NCI-H2107 (cell line): ENCODE measurements at regions not wholly inside any gene's neighbourhood (a gene's known extent, or its start where the extent isn't known, plus 50 kb on each side); places are given as distances from the start of the nearest gene placed in this dataset.
"Not testable (repeated sequence)": the region's sequence is repeated elsewhere in the genome, so short reads cannot be mapped to it uniquely, and the experiment has no call there.

ENCODE experiments used
- DNase-seq: peaks from one replicate; lab custom pipeline; 2025; lab: John Stamatoyannopoulos, UW

GRCh38 chr19:29054886-29055675, 157.9 kb downstream of the UQCRFS1 start:
- DNase-seq = no peak

GRCh38 chr19:29048873-29049272, 164.1 kb downstream of the UQCRFS1 start:
- DNase-seq = no peak

DNA sequence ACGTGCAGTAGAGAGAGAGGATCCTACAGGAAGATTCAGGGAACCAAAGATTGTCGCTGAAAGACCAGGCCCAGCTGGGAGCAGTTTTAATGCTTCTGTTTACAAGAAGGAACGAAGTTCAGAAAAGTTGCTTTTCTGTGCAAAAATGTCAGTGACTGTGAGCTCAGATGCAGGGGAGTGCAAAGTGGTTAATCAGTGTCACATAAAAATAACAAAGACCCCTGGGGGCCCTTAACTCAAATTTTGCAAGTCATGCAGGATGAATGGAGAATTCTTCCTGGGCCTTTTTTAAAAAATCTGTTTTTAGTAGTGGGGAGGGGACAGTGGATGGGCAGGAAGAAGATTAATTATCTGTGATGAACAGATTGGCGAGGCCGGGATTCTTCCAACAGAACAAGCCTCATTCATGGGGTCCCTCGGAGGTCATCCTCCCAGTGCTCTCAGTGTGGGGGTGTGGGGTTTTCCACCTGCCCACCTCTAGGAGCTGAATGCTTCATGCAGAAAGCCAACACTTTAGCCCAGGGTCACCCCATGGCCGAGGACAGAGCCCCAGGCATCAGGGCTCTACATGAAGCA, 167.2 kb downstream of the UQCRFS1 start:
- DNase-seq = no peak

DNA sequence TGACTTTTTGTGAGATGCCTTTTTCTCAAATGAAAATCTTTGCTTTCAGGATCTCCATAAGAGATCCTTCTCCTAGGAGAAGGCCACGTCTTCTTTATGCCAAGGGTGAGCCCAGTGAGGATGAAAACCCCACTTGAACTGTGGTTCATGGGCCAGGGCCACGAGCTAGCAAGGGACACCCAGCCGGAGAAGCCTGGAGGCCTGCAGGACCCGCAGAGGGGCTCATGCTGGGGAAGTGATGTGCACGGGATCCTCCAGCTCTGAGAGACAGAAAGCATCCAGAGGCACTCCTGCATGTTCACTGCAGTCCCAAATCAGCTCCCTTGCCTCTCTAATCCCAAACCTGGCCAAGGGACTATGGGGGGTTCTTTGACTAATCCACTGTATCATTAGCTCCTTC, 168.9 kb downstream of the UQCRFS1 start:
- DNase-seq = no peak

DNA sequence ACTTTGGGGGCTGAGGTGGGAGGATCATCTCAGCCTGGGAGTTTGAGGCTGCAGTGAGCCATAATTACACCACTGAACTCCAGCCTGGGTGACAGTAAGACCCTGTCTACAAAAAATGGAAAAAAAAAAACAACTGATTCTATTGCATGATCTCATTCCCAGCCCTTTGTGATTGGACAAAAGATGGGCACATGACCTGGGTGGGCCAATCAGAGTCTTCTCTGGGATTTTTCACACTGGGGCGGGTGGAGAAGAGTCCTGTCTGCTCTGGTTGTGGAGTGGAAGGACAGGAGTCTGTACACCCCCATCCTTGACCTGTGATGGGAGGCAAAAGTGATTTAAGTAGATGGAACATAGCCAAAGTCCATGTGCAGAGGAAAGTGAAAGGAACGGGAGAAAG, 170.5 kb downstream of the UQCRFS1 start:
- DNase-seq = no peak

GRCh38 chr19:29040951-29041350, 172.0 kb downstream of the UQCRFS1 start:
- DNase-seq = no peak

- DNase-seq = no peak
Observed at GRCh38 chr19:29040292-29040691, 172.7 kb downstream of the UQCRFS1 start.

- not testable (repeated sequence) for DNase-seq
Observed at GRCh38 chr19:29039036-29039435, 173.9 kb downstream of the UQCRFS1 start.

DNA sequence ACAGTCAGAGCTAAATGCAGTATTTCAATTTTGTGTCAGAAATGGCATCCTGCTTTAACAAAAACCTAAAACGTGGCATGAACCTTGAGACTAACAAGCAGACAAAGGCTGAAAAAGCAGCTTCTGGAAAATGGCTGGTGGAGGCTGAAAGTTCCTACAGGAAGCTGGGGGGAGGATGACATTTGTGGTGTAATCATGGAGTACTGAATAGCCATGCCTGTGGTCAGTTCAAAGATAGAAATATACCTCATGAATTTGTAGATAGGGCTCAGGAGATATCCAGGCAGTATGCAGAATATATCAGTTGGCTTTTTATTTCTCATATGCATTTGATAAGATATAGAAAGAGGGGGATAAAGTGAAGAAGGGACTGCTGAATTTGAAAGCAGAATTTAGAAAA, 181.7 kb downstream of the UQCRFS1 start:
- DNase-seq = no peak

DNA sequence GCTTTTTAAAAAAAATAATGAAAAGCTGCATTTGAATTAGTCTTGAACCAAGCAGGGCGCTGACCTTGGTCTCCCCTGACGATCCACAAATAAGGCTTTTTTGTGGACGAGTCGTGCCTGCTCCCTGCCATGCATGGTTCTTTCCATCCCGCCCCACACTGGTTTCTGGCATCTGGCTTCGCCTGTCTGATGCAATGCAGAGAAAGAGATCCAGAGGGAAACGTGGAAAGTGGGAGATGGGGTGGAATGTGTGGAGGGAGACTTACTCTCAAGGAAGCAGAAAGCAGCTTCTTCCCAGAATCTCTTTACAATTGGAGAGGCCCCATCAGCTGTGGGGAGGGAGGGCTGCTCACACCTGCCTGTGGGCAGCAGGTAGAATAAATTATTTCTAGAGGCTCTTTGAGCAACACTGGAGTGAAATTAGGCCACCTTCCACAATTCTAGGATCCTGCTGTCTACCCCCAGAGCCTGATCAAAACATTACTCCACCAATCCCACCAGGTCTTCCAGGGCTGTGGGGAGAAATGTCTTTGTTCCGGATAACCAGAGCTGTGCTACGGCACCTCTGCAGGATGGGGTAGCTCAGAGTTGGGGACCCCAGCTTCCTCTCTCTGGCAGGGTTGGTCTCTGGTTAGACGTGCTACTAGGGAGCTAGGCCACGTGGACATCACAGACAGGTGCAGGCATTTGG, 183.5 kb downstream of the UQCRFS1 start:
- no peak for DNase-seq

GRCh38 chr19:29022599-29022998, 190.4 kb downstream of the UQCRFS1 start:
- no peak for DNase-seq

GRCh38 chr19:29022165-29022564, 190.8 kb downstream of the UQCRFS1 start:
- no peak for DNase-seq

GRCh38 chr19:29021232-29021916, 191.6 kb downstream of the UQCRFS1 start:
- DNase-seq = no peak

DNA sequence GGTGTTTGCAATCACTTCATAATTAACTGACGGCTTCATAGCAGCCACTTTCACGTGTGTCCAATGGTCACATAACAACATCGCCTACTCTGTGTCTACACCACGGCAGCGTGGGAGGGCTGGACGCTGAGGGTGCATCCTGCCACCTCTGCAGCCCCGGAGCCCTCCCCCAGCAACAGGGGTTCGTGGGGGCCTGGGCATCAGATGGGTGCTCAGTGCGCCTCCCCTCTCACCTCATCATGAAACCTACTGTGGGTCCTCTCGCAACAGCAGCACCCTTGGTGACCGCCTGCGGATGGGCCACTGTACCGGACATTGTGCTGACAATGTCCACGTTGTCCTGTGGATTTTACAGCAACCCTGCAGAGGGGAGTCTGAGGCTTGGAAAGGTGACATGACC, 193.5 kb downstream of the UQCRFS1 start:
- no peak for DNase-seq

DNA sequence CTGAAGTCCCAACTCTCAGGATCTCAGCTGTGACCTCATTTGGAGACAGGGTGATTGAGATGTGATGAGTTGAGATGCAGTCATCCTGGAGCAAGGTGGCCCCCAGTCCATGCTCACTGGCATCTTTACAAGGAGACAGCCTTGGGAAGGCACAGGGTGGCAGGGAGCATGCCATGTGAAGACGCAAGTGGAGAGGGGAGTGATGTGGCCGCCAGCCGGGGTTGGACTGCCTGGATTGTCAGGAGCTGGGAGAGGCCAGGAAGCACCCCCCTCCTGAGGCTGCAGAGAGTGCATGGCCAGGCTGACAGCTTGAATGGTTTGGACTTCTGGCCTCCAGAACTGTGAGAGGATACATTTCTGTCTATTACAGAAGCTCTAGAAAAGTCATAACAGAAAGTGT, 194.4 kb downstream of the UQCRFS1 start:
- DNase-seq = no peak

DNA sequence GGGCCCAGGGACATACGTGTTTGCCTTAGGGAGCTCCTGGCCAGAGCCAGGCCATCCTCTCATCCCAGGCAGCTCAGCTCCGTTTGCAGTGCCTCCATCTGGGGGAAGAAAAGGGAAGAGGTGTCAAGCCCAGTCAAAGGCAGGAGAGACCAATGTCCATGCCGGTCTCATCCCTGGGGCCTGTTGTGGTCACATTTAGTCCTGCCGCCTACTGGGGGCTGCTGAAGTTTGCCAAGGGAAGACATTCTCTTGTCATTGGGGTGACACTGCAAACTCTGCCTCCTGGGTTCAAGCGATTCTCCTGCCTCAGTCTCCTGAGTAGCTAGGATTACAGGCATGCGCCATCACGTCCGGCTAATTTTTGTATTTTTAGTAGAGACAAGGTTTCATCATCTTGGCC, 195.2 kb downstream of the UQCRFS1 start:
- no peak for DNase-seq

GRCh38 chr19:29016926-29017760, 195.8 kb downstream of the UQCRFS1 start:
- DNase-seq = no peak

- no peak for DNase-seq
Observed at GRCh38 chr19:29016353-29016752, 196.6 kb downstream of the UQCRFS1 start.

GRCh38 chr19:29015569-29015968, 197.4 kb downstream of the UQCRFS1 start:
- DNase-seq = no peak

DNA sequence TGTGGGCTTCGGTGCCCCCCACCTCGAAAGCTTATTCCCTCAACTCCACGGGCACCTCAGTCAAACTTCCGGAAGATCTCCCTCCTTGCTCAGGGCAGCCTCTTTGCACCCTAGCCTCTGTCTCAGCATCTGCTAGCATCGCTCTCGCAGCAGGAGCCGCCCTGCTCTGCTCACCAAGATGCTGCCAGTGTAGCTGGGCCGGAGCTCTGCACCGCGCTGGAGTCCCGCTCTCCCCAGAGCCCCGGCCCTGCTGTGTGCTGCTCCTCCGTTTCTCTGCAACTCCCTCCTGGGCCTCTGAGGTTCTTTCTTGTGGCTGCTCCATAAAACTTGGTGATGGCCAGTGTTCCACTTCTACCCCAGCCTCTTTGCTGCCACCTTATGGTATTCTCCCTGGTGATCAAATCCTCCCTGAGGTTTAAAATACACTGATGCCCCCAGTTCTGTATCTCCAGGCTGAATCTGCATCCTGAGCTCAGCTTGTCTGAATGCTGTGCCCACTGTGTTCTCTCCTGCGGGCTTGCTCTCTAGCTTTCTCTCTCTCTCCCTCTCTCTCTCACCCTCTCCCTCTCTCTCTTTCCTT, 198.0 kb downstream of the UQCRFS1 start:
- no peak for DNase-seq

GRCh38 chr19:29013988-29014387, 199.0 kb downstream of the UQCRFS1 start:
- no peak for DNase-seq
